Adrenal gland (tissue), 9 donors: ENCODE measurements at regions not wholly inside any gene's neighbourhood (a gene's known extent, or its start where the extent isn't known, plus 50 kb on each side); places are given as distances from the start of the nearest gene placed in this dataset.
A peak's percentile ranks its signal among the peaks of the same experiment; 100 is the strongest.

Experiments
- DNase-seq, 7 donors: peaks; one replicate each; pipeline ENCODE4 v3.0.0-alpha.2; 2019 to 2020
- H3K27ac ChIP-seq, 5 donors: fragments of 200-600 bp; sonication (generic) in 4 of 5; 1 replicate in 3 of 5; 2 replicates in 2 of 5; pipeline versions ENCODE4 v1.5.1 to v1.8.0; 2016 to 2020; ENCODE audit warnings: mild to moderate bottlenecking in 1 of 5
- H3K27me3 ChIP-seq: fragments of 200-600 bp; 2 replicates; pipeline ENCODE4 v1.8.0; 2021
- H3K36me3 ChIP-seq, 2 donors: fragments of 200-600 bp; replicated peaks in 1 of 2; 1 replicate in 1 of 2; 2 replicates in 1 of 2; pipeline versions ENCODE4 v1.5.1 to v1.8.0; 2018 to 2022
- H3K4me1 ChIP-seq, 2 donors: fragments of 200-600 bp; replicated peaks in 1 of 2; 1 replicate in 1 of 2; 2 replicates in 1 of 2; pipeline versions ENCODE4 v1.5.1 to v1.8.0; 2018 to 2021
- H3K4me3 ChIP-seq, 4 donors: fragments of 200-600 bp; sonication (generic) in 3 of 4; one replicate each; pipeline ENCODE4 v1.5.1; 2016 to 2018
- H3K9me3 ChIP-seq, 3 donors: fragments of 200-600 bp; sonication (generic) in 1 of 3; replicated peaks in 1 of 3; 1 replicate in 2 of 3; 2 replicates in 1 of 3; pipeline versions ENCODE4 v1.5.1 to v1.8.0; 2016 to 2021
- CTCF ChIP-seq, 6 experiments: fragments of 450-650 bp in 4 of 6; fragments of 200-600 bp in 2 of 6; sonication (generic) in 1 of 6; IDR thresholded peaks; 1 replicate in 5 of 6; 2 replicates in 1 of 6; pipeline versions ENCODE4 v1.5.1 to v1.8.0; 2016 to 2021; ENCODE audit warnings: antibody characterized with exemption in 6 of 6, mild to moderate bottlenecking in 2 of 6, moderate library complexity in 1 of 6
- POLR2A ChIP-seq, 2 donors: fragments of 450-650 bp; IDR thresholded peaks; one replicate each; pipeline ENCODE4 v1.6.1; 2017; ENCODE audit warnings: antibody characterized with exemption in 2 of 2, mild to moderate bottlenecking in 2 of 2, moderate library complexity in 1 of 2
- WGBS, 4 donors: extraction: QIAGEN DNeasy Blood & Tissue Kit in 2 of 4; methylation state at CpG; one replicate each; pipeline versions ENCODE4 v1.1.5 to v1.1.7; 2013 to 2017; 5-methylcytosine and 5-hydroxymethylcytosine counted together
- intact Hi-C, 2 donors: fragments of 100-400 bp; cut with DNase I; formaldehyde crosslinking; loops; one replicate each; pipeline versions ENCODE4 v1.14.1 to v1.15.0; 2022 to 2023
- donor health status: healthy with polysubstance abuse.
- donor health status: Bipolar disorder and iron deficiency.
- donor health status: DM: yes; HTN: yes; CAD: no.
- donor health status: DM: no; HTN: no; CAD: no.
- donor health status: DM: no; HTN: no; CAD: no.

- Histone ChIP-seq H3K27ac (no peak overlapping the region), H3K4me1 (no peaks in the 10 kb centered on the region), H3K36me3 (no peaks in the 10 kb centered on the region), H3K9me3 (no peaks in the 10 kb centered on the region), H3K4me3 (no peak overlapping the region), H3K27me3 (no peaks in the 10 kb centered on the region)
- TF ChIP-seq CTCF (IDR thresholded peaks at IDR 0.05) (no peak), POLR2A (IDR thresholded peaks at IDR 0.05) (no peak)
- intact Hi-C loops, result no loop called here
- no peak for DNase-seq
These were observed 310.5 kb upstream of the GOT2 start for GRCh38 chr16:59044616-59045015.

- DNase-seq, result peak in 1 of 7 donors; percentile 3
- H3K4me3 ChIP-seq, result no peak overlapping the region
- 69 to 90% (median 80%) methylated on average over 2 of the region's 2 CpGs for WGBS, 4 donors
- H3K9me3 ChIP-seq, result no peaks in the 10 kb centered on the region
- intact Hi-C loops, result no loop called here
- no peaks in the 10 kb centered on the region for H3K27me3 ChIP-seq
- TF ChIP-seq POLR2A (IDR thresholded peaks at IDR 0.05) (no peak), CTCF (IDR thresholded peaks at IDR 0.05) (no peak)
- H3K27ac ChIP-seq, result no peak overlapping the region
- no peaks in the 10 kb centered on the region for H3K4me1 ChIP-seq
- no peaks in the 10 kb centered on the region for H3K36me3 ChIP-seq
These were observed 308.2 kb upstream of the GOT2 start for GRCh38 chr16:59042301-59042700.

GRCh38 chr16:59039066-59039720, 305.1 kb upstream of the GOT2 start:
- Histone ChIP-seq H3K27me3 (no peaks in the 10 kb centered on the region), H3K36me3 (no peaks in the 10 kb centered on the region), H3K4me1 (no peaks in the 10 kb centered on the region), H3K27ac (no peak overlapping the region), H3K9me3 (no peaks in the 10 kb centered on the region), H3K4me3 (no peak overlapping the region)
- peak in 1 of 7 donors; percentile 3 for DNase-seq
- 40 to 58% (median 55%) methylated on average over 3 of the region's 3 CpGs for WGBS, 4 donors
- intact Hi-C loops, result no loop called here
- TF ChIP-seq CTCF (IDR thresholded peaks at IDR 0.05) (no peak), POLR2A (IDR thresholded peaks at IDR 0.05) (no peak)

GRCh38 chr16:59030923-59031485, 296.9 kb upstream of the GOT2 start:
- WGBS, 4 donors, result 68 to 78% (median 70%) methylated on average over 6 of the region's 6 CpGs
- H3K9me3 ChIP-seq, result no peaks in the 10 kb centered on the region
- DNase-seq, result no peak
- no peak overlapping the region for H3K4me3 ChIP-seq
- intact Hi-C loops, result no loop called here
- H3K4me1 ChIP-seq, result no peaks in the 10 kb centered on the region
- no peaks in the 10 kb centered on the region for H3K27me3 ChIP-seq
- H3K27ac ChIP-seq, result no peak overlapping the region
- H3K36me3 ChIP-seq, result no peaks in the 10 kb centered on the region
- no peak for TF ChIP-seq POLR2A (IDR thresholded peaks at IDR 0.05)
- TF ChIP-seq CTCF (IDR thresholded peaks at IDR 0.05), result no peak
